ENCODE measurements at regions not wholly inside any gene's neighbourhood (a gene's known extent, or its start where the extent isn't known, plus 50 kb on each side); places are given as distances from the start of the nearest gene placed in this dataset.

GRCh38 chr2:107112561-107112960, 226.6 kb upstream of the ST6GAL2 start:
- intact Hi-C loops (cut with micrococcal nuclease), result no loop called here
- no peak overlapping the region for H3K4me2 ChIP-seq (ENCODE audit: insufficient read depth, low read length)
- in situ Hi-C loops (cut with MboI), result no loop called here
- no peaks in the 10 kb centered on the region for H4K20me1 ChIP-seq (replicated peaks; ENCODE audit: control insufficient read depth, insufficient read depth, low read length)
- POLR2A ChIA-PET, result no interaction called here
- ATAC-seq, result no peak
- no peaks in the 10 kb centered on the region for H3K36me3 ChIP-seq (ENCODE audit: control insufficient read depth, insufficient read depth, low read length)
- TF ChIP-seq HMG20A (CRISPR knock-in tag; conservative IDR thresholded peaks at IDR 0.05) (no peak), ZNF444 (CRISPR knock-in tag; IDR thresholded peaks at IDR 0.05) (no peak), THAP7 (CRISPR knock-in tag; IDR thresholded peaks at IDR 0.05) (no peak), TOE1 (IDR thresholded peaks at IDR 0.05; ENCODE audit: borderline replicate concordance) (no peak), TOE1 (CRISPR knock-in tag; IDR thresholded peaks at IDR 0.05; ENCODE audit: borderline replicate concordance, low read depth) (no peak), ZNF146 (CRISPR knock-in tag; IDR thresholded peaks at IDR 0.05; ENCODE audit: unreplicated experiment) (no peak), SNAPC5 (CRISPR knock-in tag; IDR thresholded peaks at IDR 0.05) (no peak), RFX1 (IDR thresholded peaks at IDR 0.05) (no peak), NKRF (IDR thresholded peaks at IDR 0.05; ENCODE audit: borderline replicate concordance) (no peak), GATAD2B (IDR thresholded peaks at IDR 0.05; ENCODE audit: borderline replicate concordance) (no peak), ZNF57 (CRISPR knock-in tag; IDR thresholded peaks at IDR 0.05) (no peak), DIDO1 (tag; IDR thresholded peaks at IDR 0.05; ENCODE audit: low read depth) (no peak), POLR2H (tag; IDR thresholded peaks at IDR 0.05; ENCODE audit: low read depth) (no peak), CCAR2 (IDR thresholded peaks at IDR 0.05; ENCODE audit: low read depth, low read length) (no peak), MCM7 (IDR thresholded peaks at IDR 0.05) (no peak), SLC30A9 (CRISPR knock-in tag; IDR thresholded peaks at IDR 0.05) (no peak), SMARCE1 (IDR thresholded peaks at IDR 0.05) (no peak)
- no peak overlapping the region for H3K4me3 ChIP-seq
- H3K27me3 ChIP-seq (ENCODE audit: control insufficient read depth in 2 of 2, insufficient read depth in 2 of 2, low read length in 2 of 2), result no peaks in the 10 kb centered on the region
- no peak overlapping the region for H3K9ac ChIP-seq (ENCODE audit: insufficient read depth in 1 of 2, low read depth in 2 of 2, low read length in 2 of 2)
- no peaks in the 10 kb centered on the region for H3K9me1 ChIP-seq (ENCODE audit: control insufficient read depth, insufficient read depth, low read length)
- no peaks in the 10 kb centered on the region for H3K79me2 ChIP-seq (ENCODE audit: control insufficient read depth, insufficient read depth, low read length)
- no peaks in the 10 kb centered on the region for H3K4me1 ChIP-seq (replicated peaks in 1 of 2; ENCODE audit: control insufficient read depth in 2 of 2, insufficient read depth in 2 of 2, low read length in 2 of 2)
- FAIRE-seq, result no peak
- no peaks in the 10 kb centered on the region for H3K9me3 ChIP-seq (replicated peaks; ENCODE audit: control insufficient read depth, insufficient read depth, low read depth, low read length)
- H2AFZ ChIP-seq (ENCODE audit: low read depth, low read length), result no peak overlapping the region
- DNase-seq (ENCODE audit: extremely low read depth in 1 of 4, low spot score in 3 of 4), result no peak
- CTCF ChIA-PET (ENCODE audit: low intra/inter-chr PET ratio), result no interaction called here
- no TSS peak for BruUV-seq (replicated peaks)
- H3K27ac ChIP-seq (ENCODE audit: extremely low read depth, low read depth, low read length), result no peak overlapping the region

Data from K562 (cell line).